Neutrophil (primary cell): ENCODE measurements at regions not wholly inside any gene's neighbourhood (a gene's known extent, or its start where the extent isn't known, plus 50 kb on each side); places are given as distances from the start of the nearest gene placed in this dataset.

Experiments
- H3K27ac ChIP-seq: fragments of 200-600 bp; sonication (generic); 2 replicates; pipeline ENCODE4 v1.5.1; 2016; ENCODE audit warnings: mild to moderate bottlenecking, moderate library complexity
- H3K27me3 ChIP-seq: fragments of 200-600 bp; sonication (generic); 2 replicates; pipeline ENCODE4 v1.6.0; 2016; ENCODE audit warnings: mild to moderate bottlenecking
- H3K36me3 ChIP-seq: fragments of 200-600 bp; sonication (generic); 2 replicates; pipeline ENCODE4 v1.5.1; 2017
- H3K4me1 ChIP-seq, 2 experiments: fragments of 200-600 bp in 1 of 2; sonication (generic) in 1 of 2; 1 replicate in 1 of 2; 2 replicates in 1 of 2; pipeline versions ENCODE4 v1.5.1 to v1.6.1; 2013 to 2016; ENCODE audit warnings: low read depth in 1 of 2, low read length in 1 of 2, mild to moderate bottlenecking in 1 of 2, moderate library complexity in 1 of 2; ENCODE audit not compliant: control insufficient read depth in 1 of 2, insufficient read depth in 1 of 2
- H3K4me3 ChIP-seq, 2 experiments: fragments of 200-600 bp in 1 of 2; sonication (generic) in 1 of 2; 1 replicate in 1 of 2; 2 replicates in 1 of 2; pipeline ENCODE4 v1.5.1; 2013 to 2016; ENCODE audit warnings: low read depth in 1 of 2, low read length in 1 of 2, mild to moderate bottlenecking in 1 of 2, moderate library complexity in 1 of 2
- H3K9me3 ChIP-seq: fragments of 200-600 bp; sonication (generic); 2 replicates; pipeline ENCODE4 v1.5.1; 2016
- TF ChIP-seq, protein P1 (sequence below): fragments of 200-600 bp; sonication (generic); IDR thresholded peaks from 2 replicates; pipeline ENCODE4 v1.5.1; 2016; ENCODE audit warnings: antibody characterized with exemption

- no peaks in the 10 kb centered on the region for H3K9me3 ChIP-seq
- no peak overlapping the region for H3K4me3 ChIP-seq
- H3K36me3 ChIP-seq: no peaks in the 10 kb centered on the region
- H3K27me3 ChIP-seq: no peaks in the 10 kb centered on the region
- no peaks in the 10 kb centered on the region for H3K4me1 ChIP-seq
- TF ChIP-seq, protein P1, sequence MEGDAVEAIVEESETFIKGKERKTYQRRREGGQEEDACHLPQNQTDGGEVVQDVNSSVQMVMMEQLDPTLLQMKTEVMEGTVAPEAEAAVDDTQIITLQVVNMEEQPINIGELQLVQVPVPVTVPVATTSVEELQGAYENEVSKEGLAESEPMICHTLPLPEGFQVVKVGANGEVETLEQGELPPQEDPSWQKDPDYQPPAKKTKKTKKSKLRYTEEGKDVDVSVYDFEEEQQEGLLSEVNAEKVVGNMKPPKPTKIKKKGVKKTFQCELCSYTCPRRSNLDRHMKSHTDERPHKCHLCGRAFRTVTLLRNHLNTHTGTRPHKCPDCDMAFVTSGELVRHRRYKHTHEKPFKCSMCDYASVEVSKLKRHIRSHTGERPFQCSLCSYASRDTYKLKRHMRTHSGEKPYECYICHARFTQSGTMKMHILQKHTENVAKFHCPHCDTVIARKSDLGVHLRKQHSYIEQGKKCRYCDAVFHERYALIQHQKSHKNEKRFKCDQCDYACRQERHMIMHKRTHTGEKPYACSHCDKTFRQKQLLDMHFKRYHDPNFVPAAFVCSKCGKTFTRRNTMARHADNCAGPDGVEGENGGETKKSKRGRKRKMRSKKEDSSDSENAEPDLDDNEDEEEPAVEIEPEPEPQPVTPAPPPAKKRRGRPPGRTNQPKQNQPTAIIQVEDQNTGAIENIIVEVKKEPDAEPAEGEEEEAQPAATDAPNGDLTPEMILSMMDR: no peak
- H3K27ac ChIP-seq: no peak overlapping the region
Measured at GRCh38 chr16:10232757-10233156, 50.5 kb upstream of the GRIN2A start.

DNA sequence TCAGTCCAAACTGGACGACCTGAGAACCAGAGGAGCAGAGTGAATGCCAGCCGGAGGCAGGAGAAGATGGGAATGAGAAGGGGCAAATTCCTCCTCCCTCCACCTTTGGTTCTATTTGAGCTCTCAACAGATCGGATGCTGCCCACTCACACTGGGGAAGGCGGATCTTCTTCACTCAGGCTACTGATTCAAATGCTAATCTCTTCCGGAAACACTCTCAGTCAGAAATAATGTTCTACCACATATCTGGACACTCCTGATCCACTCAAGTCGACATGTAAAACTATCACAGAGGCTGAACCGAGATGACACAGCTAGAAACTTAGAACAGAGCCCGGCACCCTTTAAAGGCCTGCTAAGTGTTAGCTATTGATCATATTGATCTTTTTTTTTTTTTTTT, 57.4 kb upstream of the GRIN2A start:
- no peak overlapping the region for H3K4me3 ChIP-seq
- H3K36me3 ChIP-seq: no peaks in the 10 kb centered on the region
- H3K27me3 ChIP-seq: no peaks in the 10 kb centered on the region
- TF ChIP-seq, protein P1: no peak
- H3K4me1 ChIP-seq: no peaks in the 10 kb centered on the region
- no peak overlapping the region for H3K27ac ChIP-seq
- no peaks in the 10 kb centered on the region for H3K9me3 ChIP-seq

DNA sequence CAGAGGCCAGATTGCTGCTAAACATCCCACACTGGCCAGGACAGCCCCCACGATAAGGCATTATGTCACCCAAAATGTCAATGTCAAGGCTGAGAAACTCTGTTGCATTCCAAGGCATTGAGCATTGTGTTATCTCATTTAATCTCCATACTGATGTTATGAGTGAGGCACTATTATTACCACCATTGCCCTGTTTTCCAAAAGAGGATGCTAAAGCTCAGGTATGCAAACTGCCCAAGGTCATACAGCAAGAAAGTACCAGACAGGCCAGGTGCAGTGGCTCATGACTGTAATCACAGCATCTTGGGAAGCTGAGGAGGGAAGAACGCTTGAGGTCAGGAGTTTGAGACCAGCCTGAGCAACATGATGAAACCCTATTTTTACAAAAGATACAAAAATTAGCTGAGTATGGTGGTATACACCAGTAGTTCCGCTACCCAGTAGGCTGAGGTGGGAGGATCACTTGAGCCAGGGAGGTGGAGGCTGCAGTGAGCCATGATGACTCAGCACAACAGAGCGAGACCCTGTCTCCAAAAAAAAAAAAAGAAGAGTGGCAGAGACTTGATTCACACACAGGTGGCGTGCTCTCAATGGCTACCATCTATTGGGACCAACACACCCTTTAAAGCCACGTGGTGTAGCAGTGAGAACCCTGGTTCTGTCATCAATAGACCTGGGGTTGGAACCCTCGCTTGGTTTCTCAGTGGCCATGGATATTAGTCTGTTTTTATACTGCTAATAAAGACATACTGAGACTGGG, 58.8 kb upstream of the GRIN2A start:
- no peaks in the 10 kb centered on the region for H3K27me3 ChIP-seq
- TF ChIP-seq, protein P1: no peak
- no peak overlapping the region for H3K27ac ChIP-seq
- no peak overlapping the region for H3K4me3 ChIP-seq
- H3K9me3 ChIP-seq: no peaks in the 10 kb centered on the region
- no peaks in the 10 kb centered on the region for H3K36me3 ChIP-seq
- H3K4me1 ChIP-seq: no peaks in the 10 kb centered on the region

DNA sequence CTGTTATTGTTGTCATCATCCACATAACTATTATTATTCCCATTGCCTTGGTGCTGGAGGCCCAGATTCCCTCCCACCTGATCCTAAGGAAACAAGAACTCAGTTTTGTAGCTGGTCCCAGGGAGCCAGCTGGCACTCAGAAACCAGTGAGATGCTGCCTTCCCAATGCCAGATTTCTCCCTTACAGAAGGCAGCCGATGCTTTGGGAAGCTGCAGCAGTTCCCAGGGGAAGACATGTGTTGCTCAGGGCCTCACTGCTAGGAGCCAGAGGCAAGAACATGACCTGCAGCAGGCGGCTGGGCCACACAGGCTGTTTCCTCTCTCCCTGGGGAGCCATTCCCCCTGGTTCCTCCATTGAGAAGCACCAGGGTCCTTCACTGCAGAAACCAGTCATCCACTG, 59.9 kb upstream of the GRIN2A start:
- no peak overlapping the region for H3K4me3 ChIP-seq
- H3K4me1 ChIP-seq: no peaks in the 10 kb centered on the region
- no peak overlapping the region for H3K27ac ChIP-seq
- TF ChIP-seq, protein P1: no peak
- no peaks in the 10 kb centered on the region for H3K9me3 ChIP-seq
- H3K27me3 ChIP-seq: no peaks in the 10 kb centered on the region
- no peaks in the 10 kb centered on the region for H3K36me3 ChIP-seq

- H3K4me1 ChIP-seq: no peaks in the 10 kb centered on the region
- H3K27ac ChIP-seq: no peak overlapping the region
- no peaks in the 10 kb centered on the region for H3K9me3 ChIP-seq
- TF ChIP-seq, protein P1: no peak
- no peaks in the 10 kb centered on the region for H3K27me3 ChIP-seq
- H3K36me3 ChIP-seq: no peaks in the 10 kb centered on the region
- H3K4me3 ChIP-seq: no peak overlapping the region
Measured at GRCh38 chr16:10242916-10243315, 60.7 kb upstream of the GRIN2A start.
